Thymus (tissue), 11 donors: ENCODE measurements at regions not wholly inside any gene's neighbourhood (a gene's known extent, or its start where the extent isn't known, plus 50 kb on each side); places are given as distances from the start of the nearest gene placed in this dataset.
"Not testable (repeated sequence)": the region's sequence is repeated elsewhere in the genome, so short reads cannot be mapped to it uniquely, and the experiment has no call there.

Experiments
- DNase-seq, 9 donors: peaks; one replicate each; pipeline ENCODE4 v3.0.0-alpha.2; 2013; ENCODE audit warnings: low spot score in 9 of 9, low read depth in 6 of 9, missing footprints in 1 of 9
- H3K27ac ChIP-seq, 2 donors: one replicate each; pipeline ENCODE4 v1.5.1; 2013; ENCODE audit warnings: control low read depth in 1 of 2, low read depth in 1 of 2, low read length in 1 of 2, mild to moderate bottlenecking in 1 of 2, moderate library complexity in 1 of 2
- H3K27me3 ChIP-seq, 2 donors: one replicate each; pipeline ENCODE4 v1.5.1; 2013; ENCODE audit warnings: low read length in 1 of 2; ENCODE audit not compliant: control insufficient read depth in 2 of 2, insufficient read depth in 1 of 2
- H3K36me3 ChIP-seq, 2 donors: one replicate each; pipeline ENCODE4 v1.5.1; 2013; ENCODE audit warnings: low read length in 1 of 2, mild to moderate bottlenecking in 1 of 2, moderate library complexity in 1 of 2; ENCODE audit not compliant: control insufficient read depth in 2 of 2, insufficient read depth in 2 of 2
- H3K4me1 ChIP-seq, 2 donors: one replicate each; pipeline ENCODE4 v1.5.1; 2013; ENCODE audit warnings: low read length in 2 of 2; ENCODE audit not compliant: control insufficient read depth in 2 of 2, insufficient read depth in 2 of 2
- H3K4me3 ChIP-seq, 2 donors: one replicate each; pipeline ENCODE4 v1.5.1; 2013; ENCODE audit warnings: low read length in 2 of 2, control low read depth in 1 of 2, mild to moderate bottlenecking in 1 of 2
- H3K9me3 ChIP-seq, 2 donors: one replicate each; pipeline ENCODE4 v1.5.1; 2013; ENCODE audit warnings: low read length in 1 of 2, mild to moderate bottlenecking in 1 of 2; ENCODE audit not compliant: control insufficient read depth in 2 of 2, insufficient read depth in 1 of 2
- whole genome bisulfite sequencing: extraction: QIAGEN DNeasy Blood & Tissue Kit; methylation state at CpG from one replicate; pipeline ENCODE4 v1.1.7; 2013; 5-methylcytosine and 5-hydroxymethylcytosine counted together
- donor health status: healthy.

- Histone ChIP-seq H3K4me1 (no peaks in the 10 kb centered on the region), H3K36me3 (no peaks in the 10 kb centered on the region), H3K27me3 (no peaks in the 10 kb centered on the region), H3K4me3 (no peak overlapping the region), H3K27ac (no peak overlapping the region), H3K9me3 (peaks cover 0 to 15% of the 10 kb centered on the region in 2 donors)
- DNase-seq = no peak
- WGBS = 86% methylated on average over 5 of the region's 5 CpGs
Measured at GRCh38 chr10:53222806-53223205, 450.2 kb upstream of the MBL2 start.

GRCh38 chr10:53209944-53210611 lies 437.5 kb upstream of the MBL2 start:
- no peak for DNase-seq
- 79% methylated on average over 8 of the region's 8 CpGs for WGBS
- no peaks in the 10 kb centered on the region for H3K4me1 ChIP-seq
- H3K36me3 ChIP-seq = no peaks in the 10 kb centered on the region
- no peak overlapping the region for H3K4me3 ChIP-seq
- no peaks in the 10 kb centered on the region for H3K27me3 ChIP-seq
- H3K9me3 ChIP-seq = no peaks in the 10 kb centered on the region
- H3K27ac ChIP-seq = no peak overlapping the region

GRCh38 chr10:53183733-53184132 lies 411.1 kb upstream of the MBL2 start:
- Histone ChIP-seq H3K4me3 (no peak overlapping the region), H3K27ac (no peak overlapping the region), H3K4me1 (no peaks in the 10 kb centered on the region), H3K27me3 (no peaks in the 10 kb centered on the region), H3K36me3 (no peaks in the 10 kb centered on the region), H3K9me3 (peaks cover 0 to 2% of the 10 kb centered on the region in 2 donors)
- WGBS = 96% methylated on average over 2 of the region's 2 CpGs
- no peak for DNase-seq

GRCh38 chr10:53177468-53177867 lies 404.9 kb upstream of the MBL2 start:
- H3K27ac ChIP-seq = no peak overlapping the region
- no peaks in the 10 kb centered on the region for H3K9me3 ChIP-seq
- no peak for DNase-seq
- H3K36me3 ChIP-seq = no peaks in the 10 kb centered on the region
- H3K4me1 ChIP-seq = no peaks in the 10 kb centered on the region
- no peak overlapping the region for H3K4me3 ChIP-seq
- H3K27me3 ChIP-seq = no peaks in the 10 kb centered on the region

GRCh38 chr10:53166325-53166724 lies 393.7 kb upstream of the MBL2 start:
- no peak overlapping the region for H3K27ac ChIP-seq
- no peaks in the 10 kb centered on the region for H3K36me3 ChIP-seq
- H3K4me1 ChIP-seq = no peaks in the 10 kb centered on the region
- no peak for DNase-seq
- H3K27me3 ChIP-seq = no peaks in the 10 kb centered on the region
- no peaks in the 10 kb centered on the region for H3K9me3 ChIP-seq
- no peak overlapping the region for H3K4me3 ChIP-seq
- 83% methylated on average over 3 of the region's 3 CpGs for whole genome bisulfite sequencing

GRCh38 chr10:53162856-53163255 lies 390.3 kb upstream of the MBL2 start:
- no peak for DNase-seq
- Histone ChIP-seq H3K9me3 (no peaks in the 10 kb centered on the region), H3K27me3 (no peaks in the 10 kb centered on the region), H3K4me1 (no peaks in the 10 kb centered on the region), H3K36me3 (no peaks in the 10 kb centered on the region), H3K4me3 (no peak overlapping the region), H3K27ac (no peak overlapping the region)
- WGBS = 96% methylated on average over 3 of the region's 3 CpGs

GRCh38 chr10:53161231-53161630 lies 388.6 kb upstream of the MBL2 start:
- no peaks in the 10 kb centered on the region for H3K27me3 ChIP-seq
- H3K4me3 ChIP-seq = no peak overlapping the region
- no peaks in the 10 kb centered on the region for H3K36me3 ChIP-seq
- H3K27ac ChIP-seq = no peak overlapping the region
- no peaks in the 10 kb centered on the region for H3K4me1 ChIP-seq
- DNase-seq = no peak
- H3K9me3 ChIP-seq = no peaks in the 10 kb centered on the region

- not testable (repeated sequence) for H3K4me3 ChIP-seq, H3K36me3 ChIP-seq, H3K4me1 ChIP-seq, H3K9me3 ChIP-seq, H3K27me3 ChIP-seq, DNase-seq, H3K27ac ChIP-seq
- WGBS = 83% methylated on average over 4 of the region's 4 CpGs
Measured at GRCh38 chr10:53155674-53156073, 383.1 kb upstream of the MBL2 start.

GRCh38 chr10:53153831-53154230 lies 381.2 kb upstream of the MBL2 start:
- Histone ChIP-seq H3K4me1 (no peaks in the 10 kb centered on the region), H3K36me3 (no peaks in the 10 kb centered on the region), H3K9me3 (no peaks in the 10 kb centered on the region), H3K4me3 (no peak overlapping the region), H3K27ac (no peak overlapping the region), H3K27me3 (no peaks in the 10 kb centered on the region)
- WGBS = 97% methylated on average over 1 of the region's 1 CpG
- DNase-seq = no peak

- Histone ChIP-seq H3K9me3 (no peaks in the 10 kb centered on the region), H3K27me3 (no peaks in the 10 kb centered on the region), H3K36me3 (no peaks in the 10 kb centered on the region), H3K4me1 (no peaks in the 10 kb centered on the region), H3K4me3 (no peak overlapping the region), H3K27ac (no peak overlapping the region)
- no peak for DNase-seq
- WGBS = 41% methylated on average over 1 of the region's 1 CpG
Measured at GRCh38 chr10:53140506-53140905, 367.9 kb upstream of the MBL2 start.
